Natural killer cell treated with Interleukin-12 subunit alpha and Interleukin-12 subunit beta and Interleukin-15 and Interleukin-18, amount 100 ng/mL, for 72 hours (primary cell): ENCODE measurements at regions not wholly inside any gene's neighbourhood (a gene's known extent, or its start where the extent isn't known, plus 50 kb on each side); places are given as distances from the start of the nearest gene placed in this dataset.
"Not testable (repeated sequence)": the region's sequence is repeated elsewhere in the genome, so short reads cannot be mapped to it uniquely, and the experiment has no call there.

Experiments used
- ATAC-seq, 2 donors: fragments of 150-1000 bp; cut with Tn5 transposase in 1 of 2; sonication (Bioruptor Pico), chemical (Tn5 transposase) in 1 of 2; 2 replicates each; pipeline ENCODE4 v1.10.0; 2021
- DNase-seq: peaks from one replicate; pipeline ENCODE4 v3.0.0; 2022; ENCODE audit warnings: low spot score
- H3K27ac Mint-ChIP-seq, 2 donors: 1 replicate in 1 of 2; 2 replicates in 1 of 2; pipeline ENCODE4 v1.8.0; 2022; ENCODE audit warnings: mixed read lengths in 2 of 2, mild to moderate bottlenecking in 1 of 2, moderate library complexity in 1 of 2
- H3K27me3 Mint-ChIP-seq, 2 donors: 1 replicate in 1 of 2; 2 replicates in 1 of 2; pipeline ENCODE4 v1.8.0; 2022; ENCODE audit warnings: mixed read lengths in 2 of 2
- H3K36me3 Mint-ChIP-seq: one replicate; pipeline ENCODE4 v1.8.0; 2022; ENCODE audit warnings: mixed read lengths
- H3K4me1 Mint-ChIP-seq, 2 donors: 1 replicate in 1 of 2; 2 replicates in 1 of 2; pipeline ENCODE4 v1.8.0; 2022; ENCODE audit warnings: low read depth in 2 of 2, mixed read lengths in 2 of 2, mild to moderate bottlenecking in 1 of 2
- H3K4me3 Mint-ChIP-seq: one replicate; pipeline ENCODE4 v1.8.0; 2022; ENCODE audit warnings: mixed read lengths
- H3K9me3 Mint-ChIP-seq: 2 replicates; pipeline ENCODE4 v1.8.0; 2022; ENCODE audit warnings: mixed read lengths

DNA sequence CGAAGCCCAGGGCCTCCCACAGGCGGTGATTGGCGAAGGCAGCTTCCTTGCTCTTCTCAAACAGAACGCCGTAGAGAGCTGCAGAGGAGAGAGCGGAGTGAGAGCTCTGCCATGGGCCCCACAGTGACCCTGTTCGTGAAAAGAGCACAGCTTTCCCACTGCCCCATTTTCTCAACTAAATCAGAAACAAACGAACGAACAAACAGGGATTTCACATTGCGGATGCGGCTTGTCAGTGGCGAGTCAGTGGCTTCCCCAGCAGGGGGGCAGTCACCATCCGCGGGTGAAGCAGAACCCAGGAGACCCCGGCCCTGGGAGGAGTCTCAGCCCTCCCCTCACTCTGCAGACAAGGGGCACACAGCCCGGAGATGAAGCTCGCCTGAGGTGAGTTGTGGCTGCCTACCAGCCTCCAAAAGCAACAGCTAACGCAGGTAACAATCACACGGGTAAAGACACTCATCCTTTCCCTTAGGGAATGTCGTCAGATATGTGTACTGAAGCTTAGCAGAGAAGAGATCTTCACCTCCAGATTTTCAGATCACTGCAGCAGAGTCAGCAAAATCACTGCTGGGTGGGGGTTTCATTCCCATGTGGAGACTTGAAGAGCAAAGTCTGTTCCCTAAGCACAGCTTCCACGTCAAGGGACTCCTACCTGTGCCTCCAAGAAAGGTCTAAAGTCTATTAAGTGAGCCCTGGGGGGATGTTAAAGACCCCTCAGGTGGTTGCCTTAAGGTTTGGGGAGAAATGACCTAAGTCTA is 51.2 kb upstream of the GPR31 start:
- Mint-ChIP-seq H3K27me3 (peaks cover 13 to 17% of the 10 kb centered on the region in 2 donors), H3K4me1 (peaks cover 0 to 7% of the 10 kb centered on the region in 2 donors), H3K36me3 (no peaks in the 10 kb centered on the region), H3K27ac (no peak overlapping the region), H3K9me3 (no peaks in the 10 kb centered on the region), H3K4me3 (no peak overlapping the region)
- ATAC-seq (no peak), DNase-seq (no peak)

GRCh38 chr6:167209577-167209975 is 51.8 kb upstream of the GPR31 start:
- ATAC-seq (no peak), DNase-seq (no peak)
- Mint-ChIP-seq H3K27me3 (peaks cover 13 to 17% of the 10 kb centered on the region in 2 donors), H3K9me3 (no peaks in the 10 kb centered on the region), H3K27ac (no peak overlapping the region), H3K4me1 (peaks cover 0 to 7% of the 10 kb centered on the region in 2 donors), H3K36me3 (no peaks in the 10 kb centered on the region), H3K4me3 (no peak overlapping the region)

- Mint-ChIP-seq H3K4me1 (peaks cover 0 to 7% of the 10 kb centered on the region in 2 donors), H3K27ac (no peak overlapping the region), H3K27me3 (peaks cover 13 to 17% of the 10 kb centered on the region in 2 donors), H3K9me3 (no peaks in the 10 kb centered on the region), H3K4me3 (no peak overlapping the region), H3K36me3 (no peaks in the 10 kb centered on the region)
- ATAC-seq (no peak), DNase-seq (no peak)
Observed at GRCh38 chr6:167210375-167211294, 52.9 kb upstream of the GPR31 start.

- no peaks in the 10 kb centered on the region for H3K9me3 Mint-ChIP-seq
- peaks cover 11 to 15% of the 10 kb centered on the region in 2 donors for H3K27me3 Mint-ChIP-seq
- no peaks in the 10 kb centered on the region for H3K36me3 Mint-ChIP-seq
- no peak for DNase-seq
- no peak overlapping the region for H3K4me3 Mint-ChIP-seq
- no peak overlapping the region for H3K27ac Mint-ChIP-seq
- H3K4me1 Mint-ChIP-seq: peaks cover 0 to 7% of the 10 kb centered on the region in 2 donors
- ATAC-seq: no peak
Observed at GRCh38 chr6:167211295-167211648, 53.5 kb upstream of the GPR31 start.

DNA sequence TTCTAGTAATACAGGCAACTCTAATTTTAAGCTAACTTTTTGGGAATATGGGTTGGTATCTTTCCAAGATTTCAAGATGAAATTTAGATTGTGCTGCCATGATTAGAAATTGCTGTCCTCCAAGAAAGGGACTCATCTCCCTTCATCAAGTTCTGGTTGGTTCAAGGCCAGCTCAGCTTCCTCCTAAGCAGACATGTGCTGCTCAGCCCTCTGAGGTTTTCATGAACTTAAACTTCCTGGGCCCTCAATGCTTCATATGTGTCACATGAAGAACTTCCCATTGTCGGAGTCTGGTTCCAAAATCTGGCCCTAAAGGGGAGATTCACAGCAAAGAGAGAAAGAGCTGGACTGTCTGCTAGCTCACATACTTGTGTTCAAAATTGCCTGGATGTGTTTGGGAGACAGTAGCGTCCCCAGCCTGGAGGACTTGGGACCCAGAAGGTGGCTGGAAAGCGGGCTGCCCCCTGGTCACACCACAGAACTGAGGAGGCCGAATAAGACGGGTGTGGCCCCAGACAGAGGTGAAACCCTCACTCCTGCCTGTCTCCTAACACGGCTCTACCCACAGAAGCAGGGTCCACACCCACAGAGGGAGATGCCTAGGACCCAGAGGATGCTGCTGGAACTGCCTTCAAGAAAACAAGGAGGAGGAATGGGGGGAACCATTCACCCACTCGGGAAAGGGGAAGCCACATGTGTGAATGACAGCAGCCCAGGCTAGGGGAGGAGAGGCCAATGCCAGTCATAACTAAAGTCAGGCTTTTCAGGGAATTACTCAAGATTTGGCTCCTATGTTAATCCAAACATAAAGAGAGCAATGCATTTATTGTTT is 54.3 kb upstream of the GPR31 start:
- peaks cover 0 to 7% of the 10 kb centered on the region in 2 donors for H3K4me1 Mint-ChIP-seq
- H3K27me3 Mint-ChIP-seq: peaks cover 5 to 11% of the 10 kb centered on the region in 2 donors
- peak in 1 of 2 donors; percentile 44 for ATAC-seq
- no peaks in the 10 kb centered on the region for H3K36me3 Mint-ChIP-seq
- H3K4me3 Mint-ChIP-seq: no peak overlapping the region
- H3K27ac Mint-ChIP-seq: no peak overlapping the region
- no peak for DNase-seq
- H3K9me3 Mint-ChIP-seq: no peaks in the 10 kb centered on the region

DNA sequence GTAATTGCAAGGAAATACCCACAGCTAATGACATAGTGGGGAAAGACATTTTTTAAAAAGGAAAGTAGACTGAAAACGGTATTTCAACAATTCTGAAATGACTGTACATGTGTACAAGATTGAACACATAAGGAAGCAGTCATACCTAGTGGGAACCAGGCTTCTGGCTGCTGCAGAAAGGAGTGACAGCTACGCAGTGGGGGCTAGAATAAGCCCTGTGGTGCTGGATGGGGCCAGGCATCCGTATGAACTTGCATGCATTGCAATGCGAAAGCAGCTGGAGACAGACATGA is 54.9 kb upstream of the GPR31 start:
- Mint-ChIP-seq H3K9me3 (no peaks in the 10 kb centered on the region), H3K36me3 (no peaks in the 10 kb centered on the region), H3K4me3 (no peak overlapping the region), H3K27me3 (peaks cover 3 to 14% of the 10 kb centered on the region in 2 donors), H3K4me1 (peaks cover 0 to 7% of the 10 kb centered on the region in 2 donors), H3K27ac (no peak overlapping the region)
- no peak for DNase-seq
- peak in 1 of 2 donors; percentile 65 for ATAC-seq

- no peak for DNase-seq
Observed at GRCh38 chr6:167214206-167214605, 56.4 kb upstream of the GPR31 start.

DNA sequence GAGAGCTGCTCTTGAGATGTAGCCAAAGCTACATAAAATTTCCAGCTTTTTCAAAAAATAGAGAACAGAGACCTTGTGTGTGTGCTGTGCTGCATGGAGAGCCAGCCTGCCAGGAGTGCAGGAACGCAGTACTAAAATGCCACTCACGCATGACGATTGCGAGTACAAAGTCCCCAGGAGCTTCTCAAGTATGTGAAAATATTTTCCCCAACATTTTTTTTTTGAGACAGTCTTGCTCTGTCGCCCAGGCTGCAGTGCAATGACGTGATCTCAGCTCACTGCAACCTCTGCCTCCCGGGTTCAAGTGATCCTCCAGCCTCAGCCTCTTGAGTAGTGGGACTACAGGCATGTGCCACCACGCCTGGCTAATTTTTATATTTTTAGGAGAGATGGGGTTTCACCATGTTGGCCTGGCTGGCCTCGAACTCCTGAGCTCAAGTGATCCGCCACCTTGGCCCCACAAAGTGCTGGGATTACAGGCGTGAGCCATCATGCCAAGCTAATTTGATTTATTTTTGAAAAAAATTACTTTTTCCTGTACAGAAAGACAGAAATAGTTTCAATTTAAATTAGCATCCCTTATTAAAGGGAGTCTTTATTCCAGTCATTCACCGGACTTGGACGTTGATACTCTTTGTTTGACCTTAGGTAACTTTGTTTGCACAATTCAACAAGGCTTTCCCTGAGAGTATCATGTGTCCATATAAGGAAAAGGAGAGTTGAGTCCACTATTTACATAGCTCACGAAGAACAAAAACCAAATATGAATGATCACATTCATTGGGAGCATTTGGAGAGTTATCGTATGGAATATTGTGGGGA is 57.9 kb upstream of the GPR31 start:
- H3K27me3 Mint-ChIP-seq: peaks cover 10 to 14% of the 10 kb centered on the region in 2 donors
- not testable (repeated sequence) for ATAC-seq, H3K36me3 Mint-ChIP-seq, DNase-seq, H3K9me3 Mint-ChIP-seq, H3K27ac Mint-ChIP-seq, H3K4me3 Mint-ChIP-seq, H3K4me1 Mint-ChIP-seq

More at GRCh38 chr6:167214206-167214605, 56.4 kb upstream of the GPR31 start:
- no peak overlapping the region for H3K4me3 Mint-ChIP-seq
- H3K9me3 Mint-ChIP-seq: no peaks in the 10 kb centered on the region
- H3K27ac Mint-ChIP-seq: no peak overlapping the region
- H3K36me3 Mint-ChIP-seq: no peaks in the 10 kb centered on the region
- no peak for ATAC-seq
- peaks cover 0 to 7% of the 10 kb centered on the region in 2 donors for H3K4me1 Mint-ChIP-seq
- peaks cover 5 to 14% of the 10 kb centered on the region in 2 donors for H3K27me3 Mint-ChIP-seq

- not testable (repeated sequence) for H3K4me1 Mint-ChIP-seq, ATAC-seq, H3K4me3 Mint-ChIP-seq, H3K36me3 Mint-ChIP-seq, H3K27ac Mint-ChIP-seq, DNase-seq, H3K9me3 Mint-ChIP-seq
- peaks cover 10 to 14% of the 10 kb centered on the region in 2 donors for H3K27me3 Mint-ChIP-seq
Observed at GRCh38 chr6:167216390-167217050, 58.7 kb upstream of the GPR31 start.

DNA sequence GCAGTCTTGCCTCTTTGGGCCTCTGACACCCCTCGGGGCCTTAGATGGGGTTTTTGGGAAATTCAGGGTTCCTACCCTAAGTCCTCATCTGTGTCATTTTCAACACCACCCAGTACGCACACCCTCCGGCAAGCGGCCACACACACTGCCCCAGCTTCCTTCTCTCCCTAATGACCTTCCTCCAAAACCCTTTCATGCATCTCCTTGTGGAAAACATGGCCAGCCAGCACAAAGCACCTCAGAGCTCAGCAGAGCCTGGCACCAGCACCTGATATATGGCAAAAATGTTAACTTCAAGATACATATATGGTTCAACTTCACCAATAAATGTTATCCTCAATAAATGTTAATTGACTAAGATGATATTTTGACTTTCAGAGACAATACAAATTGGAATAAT is 59.3 kb upstream of the GPR31 start:
- not testable (repeated sequence) for ATAC-seq, H3K36me3 Mint-ChIP-seq, H3K9me3 Mint-ChIP-seq, H3K27ac Mint-ChIP-seq, H3K4me3 Mint-ChIP-seq, DNase-seq, H3K4me1 Mint-ChIP-seq
- H3K27me3 Mint-ChIP-seq: peaks cover 10 to 14% of the 10 kb centered on the region in 2 donors

- not testable (repeated sequence) for H3K4me1 Mint-ChIP-seq, DNase-seq, H3K36me3 Mint-ChIP-seq, H3K4me3 Mint-ChIP-seq, H3K9me3 Mint-ChIP-seq, H3K27ac Mint-ChIP-seq
- peak in 1 of 2 donors; percentile 55 for ATAC-seq
- peaks cover 8 to 11% of the 10 kb centered on the region in 2 donors for H3K27me3 Mint-ChIP-seq
Observed at GRCh38 chr6:167217951-167218759, 60.4 kb upstream of the GPR31 start.

- ATAC-seq, H3K4me1 Mint-ChIP-seq, H3K36me3 Mint-ChIP-seq, H3K27ac Mint-ChIP-seq, H3K9me3 Mint-ChIP-seq, DNase-seq, H3K4me3 Mint-ChIP-seq, H3K27me3 Mint-ChIP-seq: not testable (repeated sequence)
Observed at GRCh38 chr6:167219079-167219478, 61.3 kb upstream of the GPR31 start.
